GM12878 (cell line): ENCODE measurements at regions not wholly inside any gene's neighbourhood (a gene's known extent, or its start where the extent isn't known, plus 50 kb on each side); places are given as distances from the start of the nearest gene placed in this dataset.

Experiments
- BHLHE40 ChIP-seq, 2 experiments: fragments of 450-650 bp in 1 of 2; IDR thresholded peaks; 2 replicates each; pipeline ENCODE4 v1.6.1; 2011 to 2017; ENCODE audit warnings: low read depth in 2 of 2, borderline replicate concordance in 1 of 2, improper control_type of control experiment in 1 of 2, low read length in 1 of 2, mild to moderate bottlenecking in 1 of 2
- CBFB ChIP-seq: IDR thresholded peaks from 2 replicates; pipeline ENCODE4 v1.6.1; 2016; ENCODE audit warnings: antibody characterized with exemption, low read depth
- FOXK2 ChIP-seq: fragments of 450-650 bp; IDR thresholded peaks from 2 replicates; pipeline ENCODE4 v1.6.1; 2017; ENCODE audit warnings: mild to moderate bottlenecking, moderate library complexity
- RCOR1 ChIP-seq: conservative IDR thresholded peaks from 2 replicates; pipeline ENCODE4 v1.6.1; 2012; ENCODE audit warnings: low read depth, low read length, improper control_type of control experiment
- SMC3 ChIP-seq: IDR thresholded peaks from 2 replicates; pipeline ENCODE4 v1.6.1; 2011; ENCODE audit warnings: low read length, improper control_type of control experiment, borderline replicate concordance
- SREBF2 ChIP-seq: IDR thresholded peaks from 2 replicates; pipeline ENCODE4 v1.6.1; 2012; ENCODE audit warnings: mild to moderate bottlenecking, low read length
- TF ChIP-seq, protein P1 (sequence below), 3 experiments: IDR thresholded peaks in 2 of 3; conservative IDR thresholded peaks in 1 of 3; 2 replicates each; pipeline ENCODE4 v1.5.1; 2011; ENCODE audit warnings: low read depth in 3 of 3, low read length in 3 of 3, mild to moderate bottlenecking in 3 of 3, control low read depth in 2 of 3, moderate library complexity in 2 of 3, inconsistent platforms in 1 of 3, mixed read lengths in 1 of 3; ENCODE audit not compliant: control insufficient read depth in 2 of 3, insufficient read depth in 1 of 3; ENCODE audit errors: extremely low read depth in 1 of 3
- TF ChIP-seq, protein P2 (sequence below): fragments of 450-650 bp; conservative IDR thresholded peaks from 2 replicates; pipeline ENCODE4 v1.6.1; 2017; ENCODE audit warnings: mild to moderate bottlenecking, moderate library complexity

DNA sequence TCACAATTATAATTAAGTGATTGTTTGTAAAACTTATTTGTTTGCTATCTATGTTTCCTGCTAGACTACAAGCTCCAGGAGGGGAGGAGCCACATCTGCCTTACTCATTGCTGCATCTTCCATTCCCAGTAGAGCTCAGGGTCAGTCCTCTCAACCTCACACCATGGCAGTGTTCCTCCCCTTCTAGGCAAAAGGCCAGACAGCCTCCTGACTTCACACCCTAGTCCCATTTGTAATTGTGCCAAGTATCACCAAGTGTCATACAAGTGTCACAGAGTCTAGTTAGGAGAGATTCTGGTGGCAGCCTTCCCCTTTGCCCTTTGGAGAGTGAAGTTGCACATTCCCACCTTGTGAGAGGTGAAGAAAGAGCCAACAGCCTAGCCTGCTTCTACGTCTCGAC is 490.4 kb downstream of the INSC start:
- TF ChIP-seq FOXK2 (no peak), SMC3 (no peak), RCOR1 (no peak), BHLHE40 (IDR thresholded peaks at IDR 0.05; ENCODE audit: borderline replicate concordance in 1 of 2, low read depth in 2 of 2, low read length in 1 of 2) (no peak), SREBF2 (no peak), CBFB (no peak)
- TF ChIP-seq, protein P1, sequence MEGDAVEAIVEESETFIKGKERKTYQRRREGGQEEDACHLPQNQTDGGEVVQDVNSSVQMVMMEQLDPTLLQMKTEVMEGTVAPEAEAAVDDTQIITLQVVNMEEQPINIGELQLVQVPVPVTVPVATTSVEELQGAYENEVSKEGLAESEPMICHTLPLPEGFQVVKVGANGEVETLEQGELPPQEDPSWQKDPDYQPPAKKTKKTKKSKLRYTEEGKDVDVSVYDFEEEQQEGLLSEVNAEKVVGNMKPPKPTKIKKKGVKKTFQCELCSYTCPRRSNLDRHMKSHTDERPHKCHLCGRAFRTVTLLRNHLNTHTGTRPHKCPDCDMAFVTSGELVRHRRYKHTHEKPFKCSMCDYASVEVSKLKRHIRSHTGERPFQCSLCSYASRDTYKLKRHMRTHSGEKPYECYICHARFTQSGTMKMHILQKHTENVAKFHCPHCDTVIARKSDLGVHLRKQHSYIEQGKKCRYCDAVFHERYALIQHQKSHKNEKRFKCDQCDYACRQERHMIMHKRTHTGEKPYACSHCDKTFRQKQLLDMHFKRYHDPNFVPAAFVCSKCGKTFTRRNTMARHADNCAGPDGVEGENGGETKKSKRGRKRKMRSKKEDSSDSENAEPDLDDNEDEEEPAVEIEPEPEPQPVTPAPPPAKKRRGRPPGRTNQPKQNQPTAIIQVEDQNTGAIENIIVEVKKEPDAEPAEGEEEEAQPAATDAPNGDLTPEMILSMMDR (IDR thresholded peaks at IDR 0.05 in 2 of 3, conservative IDR thresholded peaks at IDR 0.05 in 1 of 3; ENCODE audit: control insufficient read depth in 2 of 3, extremely low read depth in 1 of 3, insufficient read depth in 1 of 3, low read depth in 3 of 3, low read length in 3 of 3) = no peak
- TF ChIP-seq, protein P2, sequence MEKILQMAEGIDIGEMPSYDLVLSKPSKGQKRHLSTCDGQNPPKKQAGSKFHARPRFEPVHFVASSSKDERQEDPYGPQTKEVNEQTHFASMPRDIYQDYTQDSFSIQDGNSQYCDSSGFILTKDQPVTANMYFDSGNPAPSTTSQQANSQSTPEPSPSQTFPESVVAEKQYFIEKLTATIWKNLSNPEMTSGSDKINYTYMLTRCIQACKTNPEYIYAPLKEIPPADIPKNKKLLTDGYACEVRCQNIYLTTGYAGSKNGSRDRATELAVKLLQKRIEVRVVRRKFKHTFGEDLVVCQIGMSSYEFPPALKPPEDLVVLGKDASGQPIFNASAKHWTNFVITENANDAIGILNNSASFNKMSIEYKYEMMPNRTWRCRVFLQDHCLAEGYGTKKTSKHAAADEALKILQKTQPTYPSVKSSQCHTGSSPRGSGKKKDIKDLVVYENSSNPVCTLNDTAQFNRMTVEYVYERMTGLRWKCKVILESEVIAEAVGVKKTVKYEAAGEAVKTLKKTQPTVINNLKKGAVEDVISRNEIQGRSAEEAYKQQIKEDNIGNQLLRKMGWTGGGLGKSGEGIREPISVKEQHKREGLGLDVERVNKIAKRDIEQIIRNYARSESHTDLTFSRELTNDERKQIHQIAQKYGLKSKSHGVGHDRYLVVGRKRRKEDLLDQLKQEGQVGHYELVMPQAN = no peak
